ENCODE measurements at regions not wholly inside any gene's neighbourhood (a gene's known extent, or its start where the extent isn't known, plus 50 kb on each side); places are given as distances from the start of the nearest gene placed in this dataset.

GRCh38 chr10:81728692-81729091 is 146.3 kb upstream of the NRG3 start:
- TF ChIP-seq, protein P1, sequence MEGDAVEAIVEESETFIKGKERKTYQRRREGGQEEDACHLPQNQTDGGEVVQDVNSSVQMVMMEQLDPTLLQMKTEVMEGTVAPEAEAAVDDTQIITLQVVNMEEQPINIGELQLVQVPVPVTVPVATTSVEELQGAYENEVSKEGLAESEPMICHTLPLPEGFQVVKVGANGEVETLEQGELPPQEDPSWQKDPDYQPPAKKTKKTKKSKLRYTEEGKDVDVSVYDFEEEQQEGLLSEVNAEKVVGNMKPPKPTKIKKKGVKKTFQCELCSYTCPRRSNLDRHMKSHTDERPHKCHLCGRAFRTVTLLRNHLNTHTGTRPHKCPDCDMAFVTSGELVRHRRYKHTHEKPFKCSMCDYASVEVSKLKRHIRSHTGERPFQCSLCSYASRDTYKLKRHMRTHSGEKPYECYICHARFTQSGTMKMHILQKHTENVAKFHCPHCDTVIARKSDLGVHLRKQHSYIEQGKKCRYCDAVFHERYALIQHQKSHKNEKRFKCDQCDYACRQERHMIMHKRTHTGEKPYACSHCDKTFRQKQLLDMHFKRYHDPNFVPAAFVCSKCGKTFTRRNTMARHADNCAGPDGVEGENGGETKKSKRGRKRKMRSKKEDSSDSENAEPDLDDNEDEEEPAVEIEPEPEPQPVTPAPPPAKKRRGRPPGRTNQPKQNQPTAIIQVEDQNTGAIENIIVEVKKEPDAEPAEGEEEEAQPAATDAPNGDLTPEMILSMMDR (IDR thresholded peaks at IDR 0.05): no peak

DNA sequence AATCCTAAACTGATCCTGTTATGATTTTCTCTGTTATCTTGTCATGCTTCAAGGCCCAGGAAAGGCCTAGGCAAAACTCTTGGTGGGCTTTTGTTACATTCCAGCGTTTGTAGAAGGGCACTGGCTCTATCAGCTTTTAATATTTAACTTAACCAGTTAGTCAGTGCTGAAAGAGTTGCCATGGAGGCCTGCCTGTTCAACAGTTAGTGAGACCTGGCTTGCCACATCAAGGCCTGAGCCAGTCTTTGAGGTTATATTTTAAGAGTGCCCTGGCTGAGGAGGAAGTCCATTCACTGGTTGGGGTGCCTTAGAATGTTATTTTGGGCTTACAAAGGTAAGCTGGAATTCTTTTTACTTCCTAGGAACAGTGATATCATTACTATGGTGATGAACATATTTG is 144.1 kb upstream of the NRG3 start:
- TF ChIP-seq, protein P1 (IDR thresholded peaks at IDR 0.05): no peak

- TF ChIP-seq, protein P1 (IDR thresholded peaks at IDR 0.05): no peak
These were observed 141.5 kb upstream of the NRG3 start for GRCh38 chr10:81733542-81733941.

- TF ChIP-seq, protein P1 (IDR thresholded peaks at IDR 0.05): no peak
These were observed 115.9 kb upstream of the NRG3 start for GRCh38 chr10:81759111-81759510.

DNA sequence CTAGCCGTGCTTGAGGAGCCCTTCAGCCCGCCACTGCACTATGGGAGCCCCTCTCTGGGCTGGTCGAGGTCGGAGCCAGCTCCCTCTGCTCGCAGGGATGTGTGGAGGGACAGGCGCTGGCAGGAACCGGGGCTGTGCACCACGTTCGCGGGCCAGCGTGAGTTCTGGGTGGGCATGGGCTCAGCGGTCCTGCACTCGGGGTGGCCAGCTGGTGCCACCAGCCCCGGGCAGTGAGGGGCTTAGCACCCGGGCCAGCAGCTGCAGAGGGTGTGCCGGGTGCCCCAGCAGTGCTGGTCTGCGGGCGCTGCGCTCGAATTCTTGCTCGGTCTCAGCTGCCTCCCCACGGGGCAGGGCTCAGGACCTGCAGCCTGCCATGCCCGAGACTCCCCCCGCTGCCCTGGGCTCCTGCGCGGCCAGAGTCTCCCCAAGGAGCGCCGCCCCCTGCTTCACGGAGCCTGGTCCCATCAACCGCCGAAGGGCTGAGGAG is 90.8 kb upstream of the NRG3 start:
- TF ChIP-seq, protein P1 (IDR thresholded peaks at IDR 0.05): no peak

- TF ChIP-seq, protein P1 (IDR thresholded peaks at IDR 0.05): no peak
These were observed 82.3 kb upstream of the NRG3 start for GRCh38 chr10:81792729-81793128.

- TF ChIP-seq, protein P1 (IDR thresholded peaks at IDR 0.05): no peak
These were observed 68.2 kb upstream of the NRG3 start for GRCh38 chr10:81806842-81807241.

- TF ChIP-seq, protein P1 (IDR thresholded peaks at IDR 0.05): no peak
These were observed 60.2 kb upstream of the NRG3 start for GRCh38 chr10:81814842-81815241.

All from LNCAP (cell line).